BE2C (cell line): ENCODE measurements at regions not wholly inside any gene's neighbourhood (a gene's known extent, or its start where the extent isn't known, plus 50 kb on each side); places are given as distances from the start of the nearest gene placed in this dataset.

Experiments
- DNase-seq: peaks from one replicate; pipeline ENCODE4 v3.0.0-alpha.2; 2020
- H3K27me3 ChIP-seq: fragments of 250-450 bp; sonication (Bioruptor Pico); 2 replicates; pipeline ENCODE4 v1.5.1; 2020; ENCODE audit warnings: mild to moderate bottlenecking
- H3K36me3 ChIP-seq: fragments of 250-450 bp; sonication (Bioruptor Pico); 2 replicates; pipeline ENCODE4 v1.5.1; 2020; ENCODE audit warnings: mild to moderate bottlenecking
- H3K4me1 ChIP-seq: fragments of 250-450 bp; sonication (Bioruptor Pico); 2 replicates; pipeline ENCODE4 v1.5.1; 2020
- H3K4me3 ChIP-seq: 2 replicates; pipeline ENCODE4 v1.5.1; 2011; ENCODE audit warnings: low read depth, low read length
- H3K9me3 ChIP-seq: fragments of 250-450 bp; sonication (Bioruptor Pico); 2 replicates; pipeline ENCODE4 v1.5.1; 2020
- TF ChIP-seq, protein P1 (sequence below): IDR thresholded peaks from 2 replicates; pipeline ENCODE4 v1.5.1; 2012; ENCODE audit warnings: mild to moderate bottlenecking, low read depth, low read length

DNA sequence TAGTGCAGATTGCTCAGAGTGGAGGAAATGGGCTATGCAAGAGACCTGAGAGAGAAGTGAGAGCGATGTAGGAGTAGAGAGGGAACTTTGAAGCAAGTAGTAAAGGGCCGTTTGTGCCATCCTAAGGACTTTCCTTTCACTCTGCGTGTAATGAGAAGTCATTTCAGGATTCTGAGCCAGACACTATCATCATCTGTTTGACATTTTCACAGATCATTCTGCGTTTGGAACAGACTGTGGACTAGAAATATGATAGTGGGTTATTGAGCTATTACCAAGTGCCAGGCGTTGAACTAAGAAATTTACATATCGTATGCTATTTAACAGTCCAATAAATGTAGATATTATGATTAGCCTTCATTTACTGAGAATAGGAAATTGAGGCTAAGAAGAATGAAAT is 150.0 kb upstream of the ROBO2 start:
- Histone ChIP-seq H3K4me1 (no peaks in the 10 kb centered on the region), H3K4me3 (no peak overlapping the region), H3K9me3 (no peaks in the 10 kb centered on the region), H3K27me3 (no peaks in the 10 kb centered on the region), H3K36me3 (no peaks in the 10 kb centered on the region; the same call in 1 of the 2 replicates)
- DNase-seq: no peak
- TF ChIP-seq, protein P1, sequence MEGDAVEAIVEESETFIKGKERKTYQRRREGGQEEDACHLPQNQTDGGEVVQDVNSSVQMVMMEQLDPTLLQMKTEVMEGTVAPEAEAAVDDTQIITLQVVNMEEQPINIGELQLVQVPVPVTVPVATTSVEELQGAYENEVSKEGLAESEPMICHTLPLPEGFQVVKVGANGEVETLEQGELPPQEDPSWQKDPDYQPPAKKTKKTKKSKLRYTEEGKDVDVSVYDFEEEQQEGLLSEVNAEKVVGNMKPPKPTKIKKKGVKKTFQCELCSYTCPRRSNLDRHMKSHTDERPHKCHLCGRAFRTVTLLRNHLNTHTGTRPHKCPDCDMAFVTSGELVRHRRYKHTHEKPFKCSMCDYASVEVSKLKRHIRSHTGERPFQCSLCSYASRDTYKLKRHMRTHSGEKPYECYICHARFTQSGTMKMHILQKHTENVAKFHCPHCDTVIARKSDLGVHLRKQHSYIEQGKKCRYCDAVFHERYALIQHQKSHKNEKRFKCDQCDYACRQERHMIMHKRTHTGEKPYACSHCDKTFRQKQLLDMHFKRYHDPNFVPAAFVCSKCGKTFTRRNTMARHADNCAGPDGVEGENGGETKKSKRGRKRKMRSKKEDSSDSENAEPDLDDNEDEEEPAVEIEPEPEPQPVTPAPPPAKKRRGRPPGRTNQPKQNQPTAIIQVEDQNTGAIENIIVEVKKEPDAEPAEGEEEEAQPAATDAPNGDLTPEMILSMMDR: no peak

DNA sequence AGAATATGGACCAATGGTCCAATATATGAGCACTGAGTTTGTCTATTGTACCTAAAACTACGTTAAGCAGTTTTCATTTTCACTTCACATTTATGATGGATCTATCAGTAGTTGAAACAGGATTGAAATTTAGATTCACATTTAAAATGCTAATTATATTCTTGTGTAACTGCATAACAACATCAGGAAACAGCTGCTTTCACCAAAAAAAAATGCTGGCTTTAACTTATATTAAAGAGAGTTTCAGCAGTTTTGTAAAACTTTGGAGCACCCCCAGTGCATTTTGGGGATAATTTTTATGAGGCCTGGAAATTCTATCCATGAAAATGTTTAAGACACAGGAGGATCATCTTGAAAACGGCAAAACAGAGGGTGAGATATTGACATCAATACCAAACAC is 142.8 kb upstream of the ROBO2 start:
- H3K36me3 ChIP-seq: no peaks in the 10 kb centered on the region
- TF ChIP-seq, protein P1: no peak
- H3K4me1 ChIP-seq: no peaks in the 10 kb centered on the region
- DNase-seq: no peak
- no peak overlapping the region for H3K4me3 ChIP-seq
- no peaks in the 10 kb centered on the region for H3K9me3 ChIP-seq
- H3K27me3 ChIP-seq: no peaks in the 10 kb centered on the region

DNA sequence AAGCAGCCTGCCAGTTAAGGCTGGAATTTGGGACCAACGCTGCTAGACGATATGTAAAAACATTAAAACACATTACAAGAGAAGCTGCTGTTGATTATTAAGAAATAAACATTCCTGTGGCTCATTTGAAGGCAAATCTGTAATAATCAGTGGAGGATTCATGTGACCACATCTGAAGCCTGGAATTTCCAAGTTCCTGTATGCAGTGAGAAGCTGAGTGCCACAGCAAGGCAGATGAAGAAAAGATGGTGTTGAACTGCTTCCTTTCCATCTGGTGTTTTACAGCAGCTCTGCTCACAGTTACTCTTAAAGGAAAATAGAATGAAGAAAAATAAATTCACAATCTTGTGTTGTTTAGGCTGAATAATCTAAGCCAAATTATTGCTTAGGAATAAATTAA is 139.3 kb upstream of the ROBO2 start:
- no peak for DNase-seq
- TF ChIP-seq, protein P1: no peak

DNA sequence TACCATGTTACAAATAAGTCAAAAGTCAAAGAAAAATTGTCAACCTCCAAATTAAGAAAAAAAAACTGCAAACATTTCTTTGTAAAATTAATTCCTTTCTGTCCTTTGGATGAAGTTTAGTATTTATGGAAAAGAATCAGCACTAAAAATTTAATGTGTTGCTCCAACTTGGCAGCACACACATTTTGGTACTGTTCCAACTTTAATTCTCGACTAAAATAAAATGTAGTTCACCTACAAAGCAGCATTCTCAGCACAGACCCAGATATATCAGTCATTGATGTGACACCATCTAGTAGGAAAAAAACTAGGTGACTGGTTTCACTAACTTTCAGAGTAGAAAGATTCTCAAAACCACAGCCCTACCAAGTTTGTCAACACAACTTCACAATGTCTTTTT is 131.7 kb upstream of the ROBO2 start:
- no peak for DNase-seq
- no peak overlapping the region for H3K4me3 ChIP-seq
- H3K4me1 ChIP-seq: no peaks in the 10 kb centered on the region
- TF ChIP-seq, protein P1: no peak
- no peaks in the 10 kb centered on the region for H3K36me3 ChIP-seq
- H3K9me3 ChIP-seq: no peaks in the 10 kb centered on the region
- H3K27me3 ChIP-seq: no peaks in the 10 kb centered on the region

More for the DNA sequence above, 139.3 kb upstream of the ROBO2 start:
- Histone ChIP-seq H3K4me1 (no peaks in the 10 kb centered on the region), H3K4me3 (no peak overlapping the region), H3K9me3 (no peaks in the 10 kb centered on the region), H3K36me3 (no peaks in the 10 kb centered on the region), H3K27me3 (no peaks in the 10 kb centered on the region)

DNA sequence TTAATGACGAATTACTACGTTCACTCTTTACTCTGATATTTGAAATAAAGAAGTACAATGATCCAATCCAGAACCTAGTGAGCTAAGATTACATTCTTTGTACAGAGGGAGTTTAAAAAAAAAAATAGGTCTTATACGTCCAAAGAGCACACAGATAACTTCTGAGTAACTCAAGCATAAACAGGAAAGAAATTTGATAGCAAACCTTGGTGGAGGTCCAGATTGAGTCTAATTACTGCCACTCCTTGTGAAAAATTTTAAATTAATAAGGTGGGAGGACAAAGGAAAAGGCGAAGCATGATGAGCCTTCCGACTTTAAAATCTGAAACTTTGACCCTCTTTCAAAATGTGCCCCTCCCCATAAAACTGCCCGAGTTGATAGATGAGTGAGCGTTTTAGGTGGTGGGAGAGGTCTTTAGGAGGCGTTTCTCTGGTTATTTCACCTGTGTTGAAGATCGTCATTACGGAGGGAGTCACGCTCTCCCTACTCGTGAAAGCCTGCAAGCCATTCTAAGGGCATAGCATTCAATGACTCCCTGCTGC is 127.0 kb upstream of the ROBO2 start:
- TF ChIP-seq, protein P1: no peak
- H3K36me3 ChIP-seq: no peaks in the 10 kb centered on the region
- no peaks in the 10 kb centered on the region for H3K4me1 ChIP-seq
- DNase-seq: no peak
- H3K27me3 ChIP-seq: no peaks in the 10 kb centered on the region
- no peak overlapping the region for H3K4me3 ChIP-seq
- H3K9me3 ChIP-seq: no peaks in the 10 kb centered on the region

DNA sequence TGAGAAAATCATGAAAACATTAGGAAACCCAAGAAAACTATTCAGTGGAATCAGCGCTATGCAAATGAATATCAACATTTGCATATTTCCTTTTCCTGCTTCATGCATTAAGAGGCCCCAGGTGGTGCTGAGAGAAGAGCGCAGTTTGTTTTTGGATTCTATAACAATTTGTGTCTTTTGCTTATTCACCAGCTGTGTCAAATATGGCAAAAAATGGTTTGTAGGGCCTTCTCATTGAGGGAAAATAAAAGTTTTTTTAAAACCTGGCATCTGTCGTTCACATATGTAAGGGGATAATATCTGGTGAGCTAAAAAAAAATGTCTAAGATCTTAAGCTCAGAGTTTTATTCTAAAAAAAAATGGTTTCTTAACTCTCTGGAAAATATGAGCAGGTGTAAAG is 122.5 kb upstream of the ROBO2 start:
- H3K36me3 ChIP-seq: no peaks in the 10 kb centered on the region
- DNase-seq: no peak
- TF ChIP-seq, protein P1: no peak
- H3K27me3 ChIP-seq: no peaks in the 10 kb centered on the region
- no peaks in the 10 kb centered on the region for H3K4me1 ChIP-seq
- no peak overlapping the region for H3K4me3 ChIP-seq
- H3K9me3 ChIP-seq: no peaks in the 10 kb centered on the region
